Loucy (cell line): ENCODE measurements at regions not wholly inside any gene's neighbourhood (a gene's known extent, or its start where the extent isn't known, plus 50 kb on each side); places are given as distances from the start of the nearest gene placed in this dataset.

Experiments used
- CTCF ChIP-seq: fragments of 200-600 bp; sonication (generic); conservative IDR thresholded peaks from 2 replicates; pipeline ENCODE4 v1.5.1; 2014; ENCODE audit warnings: mild to moderate bottlenecking, antibody characterized with exemption, low read length
- EZH2phosphoT487 ChIP-seq: fragments of 200-600 bp; IDR thresholded peaks from 2 replicates; pipeline ENCODE4 v1.6.1; 2018; ENCODE audit warnings: antibody characterized with exemption, mild to moderate bottlenecking, moderate library complexity, borderline replicate concordance

DNA sequence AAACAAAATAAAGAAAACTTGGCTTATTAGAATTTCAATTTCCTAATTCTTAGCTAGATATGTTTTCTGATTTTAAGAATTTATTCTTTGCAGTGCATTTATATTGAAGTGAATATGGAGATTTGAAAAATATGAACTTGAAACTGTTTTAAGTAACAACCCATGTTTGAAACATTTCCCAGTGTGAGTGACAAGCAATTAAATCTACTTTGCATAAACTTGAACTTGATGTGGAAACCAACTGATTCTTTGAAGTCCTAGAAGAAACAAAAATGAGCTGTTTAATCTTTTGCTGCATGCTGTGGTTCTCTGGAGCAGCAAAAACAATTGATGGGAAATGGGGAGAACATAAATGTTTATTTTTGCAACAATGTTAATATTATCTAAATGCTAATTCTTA lies 430.2 kb downstream of the ARL4A start:
- TF ChIP-seq CTCF: no peak
- no peak for TF ChIP-seq EZH2phosphoT487
